Endodermal cell (in vitro differentiated cells): ENCODE measurements at regions not wholly inside any gene's neighbourhood (a gene's known extent, or its start where the extent isn't known, plus 50 kb on each side); places are given as distances from the start of the nearest gene placed in this dataset.

Experiments used
- DNase-seq: peaks from one replicate; pipeline ENCODE4 v3.0.0-alpha.2; 2017
- H3K27ac ChIP-seq: 2 replicates; pipeline ENCODE4 v1.5.1; 2013; ENCODE audit warnings: mild to moderate bottlenecking, low read depth, low read length, moderate library complexity
- H3K27me3 ChIP-seq: 2 replicates; pipeline ENCODE4 v1.6.1; 2013; ENCODE audit warnings: mild to moderate bottlenecking, low read length, moderate library complexity; ENCODE audit not compliant: insufficient read depth, control insufficient read depth, poor library complexity, severe bottlenecking
- H3K36me3 ChIP-seq: 2 replicates; pipeline ENCODE4 v1.7.0; 2013; ENCODE audit warnings: mild to moderate bottlenecking, low read length, moderate library complexity; ENCODE audit not compliant: control insufficient read depth, insufficient read depth
- H3K4me1 ChIP-seq: one replicate; pipeline ENCODE4 v1.7.0; 2013; ENCODE audit warnings: low read length; ENCODE audit not compliant: control insufficient read depth, insufficient read depth
- H3K4me3 ChIP-seq: 2 replicates; pipeline ENCODE4 v1.5.1; 2013; ENCODE audit warnings: mild to moderate bottlenecking, low read length, moderate library complexity
- H3K9ac ChIP-seq: 2 replicates; pipeline ENCODE4 v1.6.1; 2013; ENCODE audit warnings: mild to moderate bottlenecking, low read length, moderate library complexity; ENCODE audit not compliant: poor library complexity, severe bottlenecking; ENCODE audit errors: extremely low read depth
- H3K9me3 ChIP-seq: 2 replicates; pipeline ENCODE4 v1.6.1; 2013; ENCODE audit warnings: mild to moderate bottlenecking, low read length, moderate library complexity; ENCODE audit not compliant: control insufficient read depth
- H3K27ac Mint-ChIP-seq: 2 replicates; pipeline ENCODE4 v1.8.0; 2020; ENCODE audit warnings: mixed read lengths
- H3K27me3 Mint-ChIP-seq: 2 replicates; pipeline ENCODE4 v1.8.0; 2021; ENCODE audit warnings: mild to moderate bottlenecking, mixed read lengths; ENCODE audit not compliant: insufficient read depth
- H3K36me3 Mint-ChIP-seq: 2 replicates; pipeline ENCODE4 v1.8.0; 2020; ENCODE audit warnings: low read depth, mixed read lengths
- H3K4me1 Mint-ChIP-seq: 2 replicates; pipeline ENCODE4 v1.8.0; 2020; ENCODE audit warnings: mixed read lengths
- H3K4me3 Mint-ChIP-seq: 2 replicates; pipeline ENCODE4 v1.8.0; 2020; ENCODE audit warnings: mild to moderate bottlenecking, moderate library complexity, mixed read lengths
- H3K9me3 Mint-ChIP-seq: 2 replicates; pipeline ENCODE4 v1.8.0; 2020; ENCODE audit warnings: mild to moderate bottlenecking, mixed read lengths
- CTCF ChIP-seq: fragments of 200-600 bp; sonication (generic); conservative IDR thresholded peaks from 2 replicates; pipeline ENCODE4 v1.5.0; 2021; ENCODE audit warnings: antibody characterized with exemption, mild to moderate bottlenecking
- WGBS, 2 experiments: methylation state at CpG; one replicate each; pipeline versions ENCODE4 v1.1.5 to v1.1.7; 2013; ENCODE audit warnings: missing lambda C conversion rate in 2 of 2, mixed read lengths in 1 of 2; ENCODE audit not compliant: insufficient coverage in 1 of 2, insufficient read length in 1 of 2; 5-methylcytosine and 5-hydroxymethylcytosine counted together

- peaks cover 45% of the 10 kb centered on the region for H3K27me3 ChIP-seq
- H3K27ac Mint-ChIP-seq = no peak overlapping the region
- H3K9me3 ChIP-seq = no peaks in the 10 kb centered on the region
- H3K4me1 Mint-ChIP-seq = peaks cover 10% of the 10 kb centered on the region
- H3K4me1 ChIP-seq = peaks cover 6% of the 10 kb centered on the region
- H3K36me3 ChIP-seq = no peaks in the 10 kb centered on the region
- H3K4me3 ChIP-seq = no peak overlapping the region
- H3K9ac ChIP-seq = no peak overlapping the region
- no peak overlapping the region for H3K27ac ChIP-seq
- DNase-seq = no peak
- no peaks in the 10 kb centered on the region for H3K9me3 Mint-ChIP-seq
- no peak for TF ChIP-seq CTCF
- peaks cover 8% of the 10 kb centered on the region for H3K27me3 Mint-ChIP-seq
- no peak overlapping the region for H3K4me3 Mint-ChIP-seq
- WGBS, 2 experiments = 88% methylated on average over 1 of the region's 1 CpG; no CpG with 5 or more reads in 1 of the 2 experiments
- no peaks in the 10 kb centered on the region for H3K36me3 Mint-ChIP-seq
These were observed 95.2 kb upstream of the RBMS3 start for GRCh38 chr3:29185706-29186105.

GRCh38 chr3:29186131-29186599 is 94.7 kb upstream of the RBMS3 start:
- H3K9me3 Mint-ChIP-seq = no peaks in the 10 kb centered on the region
- H3K4me3 Mint-ChIP-seq = no peak overlapping the region
- Histone ChIP-seq H3K4me1 (peaks cover 6% of the 10 kb centered on the region), H3K27ac (no peak overlapping the region), H3K4me3 (no peak overlapping the region), H3K9me3 (no peaks in the 10 kb centered on the region), H3K36me3 (no peaks in the 10 kb centered on the region), H3K27me3 (peaks cover 45% of the 10 kb centered on the region), H3K9ac (no peak overlapping the region)
- 89 to 98% methylated on average over 1 of the region's 1 CpG for whole genome bisulfite sequencing, 2 experiments
- H3K27me3 Mint-ChIP-seq = peaks cover 8% of the 10 kb centered on the region
- DNase-seq = no peak
- no peak overlapping the region for H3K27ac Mint-ChIP-seq
- peaks cover 5% of the 10 kb centered on the region for H3K4me1 Mint-ChIP-seq
- H3K36me3 Mint-ChIP-seq = no peaks in the 10 kb centered on the region
- TF ChIP-seq CTCF = no peak

GRCh38 chr3:29186982-29187725 is 93.7 kb upstream of the RBMS3 start:
- no peak overlapping the region for H3K27ac ChIP-seq
- no peaks in the 10 kb centered on the region for H3K36me3 Mint-ChIP-seq
- H3K9ac ChIP-seq = no peak overlapping the region
- peaks cover under 1% of the 10 kb centered on the region for H3K9me3 Mint-ChIP-seq
- TF ChIP-seq CTCF = no peak
- no peaks in the 10 kb centered on the region for H3K36me3 ChIP-seq
- H3K9me3 ChIP-seq = no peaks in the 10 kb centered on the region
- DNase-seq = no peak
- no peak overlapping the region for H3K27ac Mint-ChIP-seq
- H3K4me3 Mint-ChIP-seq = no peak overlapping the region
- peaks cover 6% of the 10 kb centered on the region for H3K4me1 ChIP-seq
- no peak overlapping the region for H3K4me3 ChIP-seq
- H3K27me3 ChIP-seq = peaks cover 35% of the 10 kb centered on the region
- H3K4me1 Mint-ChIP-seq = peaks cover 1% of the 10 kb centered on the region
- peaks cover 8% of the 10 kb centered on the region for H3K27me3 Mint-ChIP-seq
- 80 to 92% methylated on average over 1 to 2 of the region's 3 CpGs for WGBS, 2 experiments
